ENCODE measurements at regions not wholly inside any gene's neighbourhood (a gene's known extent, or its start where the extent isn't known, plus 50 kb on each side); places are given as distances from the start of the nearest gene placed in this dataset.

DNA sequence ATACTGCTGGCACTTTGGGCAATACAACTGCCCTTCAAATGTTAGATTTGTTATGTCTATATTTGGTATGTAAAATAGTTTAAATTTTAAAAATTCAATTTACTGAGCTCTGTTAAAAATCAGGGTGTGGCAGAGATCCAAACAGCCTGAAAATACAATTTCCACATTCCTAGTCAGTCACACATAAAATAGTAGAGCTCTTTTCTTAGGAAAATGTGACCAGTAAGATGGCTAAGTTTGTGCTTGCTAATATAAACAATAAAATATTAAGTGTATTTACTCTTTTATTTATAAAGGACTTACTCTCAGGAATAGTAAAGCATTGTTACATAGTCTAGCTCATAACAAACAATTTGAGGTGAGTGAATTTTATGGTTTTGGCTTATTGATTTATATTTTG lies 200.2 kb downstream of the DKK2 start:
- TF ChIP-seq POLR2AphosphoS5 (IDR thresholded peaks at IDR 0.05; ENCODE audit: borderline replicate concordance, low read depth, low read length) (no peak), EZH2 (IDR thresholded peaks at IDR 0.05) (no peak), FOXP2 (optimal IDR thresholded peaks at IDR 0.05; ENCODE audit: control extremely low read depth, extremely low read length, insufficient read depth) (no peak)

All from SK-N-MC (cell line).